ENCODE measurements at regions not wholly inside any gene's neighbourhood (a gene's known extent, or its start where the extent isn't known, plus 50 kb on each side); places are given as distances from the start of the nearest gene placed in this dataset.
"Not testable (repeated sequence)": the region's sequence is repeated elsewhere in the genome, so short reads cannot be mapped to it uniquely, and the experiment has no call there.

GRCh38 chr3:178198329-178198728 lies 337.9 kb upstream of the KCNMB2 start:
- H3K4me3 Mint-ChIP-seq: no peak overlapping the region
- CTCF ChIA-PET: no interaction called here

GRCh38 chr3:178200316-178200715 lies 335.9 kb upstream of the KCNMB2 start:
- Mint-ChIP-seq H3K27ac (no peak overlapping the region), H3K4me1 (ENCODE audit: low read depth) (no peaks in the 10 kb centered on the region), H3K36me3 (ENCODE audit: low read depth) (no peaks in the 10 kb centered on the region), H3K27me3 (ENCODE audit: low read depth) (no peaks in the 10 kb centered on the region), H3K4me3 (no peak overlapping the region), H3K9me3 (ENCODE audit: insufficient read depth) (no peaks in the 10 kb centered on the region)
- POLR2A ChIA-PET: no interaction called here
- ATAC-seq (no peak), DNase-seq (no peak)
- CTCF ChIA-PET: no interaction called here

More at GRCh38 chr3:178198329-178198728, 337.9 kb upstream of the KCNMB2 start:
- no peaks in the 10 kb centered on the region for H3K27me3 Mint-ChIP-seq (ENCODE audit: low read depth)
- peaks cover 3% of the 10 kb centered on the region for H3K4me1 Mint-ChIP-seq (ENCODE audit: low read depth)
- H3K9me3 Mint-ChIP-seq (ENCODE audit: insufficient read depth): no peaks in the 10 kb centered on the region
- H3K27ac Mint-ChIP-seq: no peak overlapping the region
- no peak for DNase-seq
- H3K36me3 Mint-ChIP-seq (ENCODE audit: low read depth): no peaks in the 10 kb centered on the region
- ATAC-seq: no peak
- POLR2A ChIA-PET: no interaction called here

- no peak overlapping the region for H3K27ac Mint-ChIP-seq
- H3K4me1 Mint-ChIP-seq (ENCODE audit: low read depth): no peaks in the 10 kb centered on the region
- no peak for ATAC-seq
- ChIA-PET CTCF (no interaction called here), POLR2A (no interaction called here)
- no peaks in the 10 kb centered on the region for H3K36me3 Mint-ChIP-seq (ENCODE audit: low read depth)
- H3K9me3 Mint-ChIP-seq (ENCODE audit: insufficient read depth): no peaks in the 10 kb centered on the region
- no peak for DNase-seq
- no peaks in the 10 kb centered on the region for H3K27me3 Mint-ChIP-seq (ENCODE audit: low read depth)
- no peak overlapping the region for H3K4me3 Mint-ChIP-seq
Measured at GRCh38 chr3:178201714-178202113, 334.5 kb upstream of the KCNMB2 start.

GRCh38 chr3:178202194-178202593 lies 334.0 kb upstream of the KCNMB2 start:
- ChIA-PET POLR2A (no interaction called here), CTCF (no interaction called here)
- ATAC-seq: no peak
- H3K36me3 Mint-ChIP-seq (ENCODE audit: low read depth): no peaks in the 10 kb centered on the region
- H3K4me3 Mint-ChIP-seq: no peak overlapping the region
- no peaks in the 10 kb centered on the region for H3K4me1 Mint-ChIP-seq (ENCODE audit: low read depth)
- H3K27me3 Mint-ChIP-seq (ENCODE audit: low read depth): no peaks in the 10 kb centered on the region
- no peak overlapping the region for H3K27ac Mint-ChIP-seq
- no peaks in the 10 kb centered on the region for H3K9me3 Mint-ChIP-seq (ENCODE audit: insufficient read depth)
- DNase-seq: no peak

- DNase-seq (no peak), ATAC-seq (no peak)
- POLR2A ChIA-PET: no interaction called here
- Mint-ChIP-seq H3K9me3 (ENCODE audit: insufficient read depth) (no peaks in the 10 kb centered on the region), H3K4me1 (ENCODE audit: low read depth) (no peaks in the 10 kb centered on the region), H3K36me3 (ENCODE audit: low read depth) (no peaks in the 10 kb centered on the region), H3K27me3 (ENCODE audit: low read depth) (no peaks in the 10 kb centered on the region), H3K27ac (no peak overlapping the region), H3K4me3 (no peak overlapping the region)
- CTCF ChIA-PET: interaction anchor here (0.6 kb wide), 1 partner anchor 21 kb away, joined by 3 read pairs; no protein-coding TSS in a partner anchor
Measured at GRCh38 chr3:178203165-178203564, 333.1 kb upstream of the KCNMB2 start.

- Mint-ChIP-seq H3K4me1 (ENCODE audit: low read depth) (no peaks in the 10 kb centered on the region), H3K36me3 (ENCODE audit: low read depth) (no peaks in the 10 kb centered on the region), H3K27ac (no peak overlapping the region), H3K9me3 (ENCODE audit: insufficient read depth) (no peaks in the 10 kb centered on the region), H3K4me3 (no peak overlapping the region), H3K27me3 (ENCODE audit: low read depth) (no peaks in the 10 kb centered on the region)
- CTCF ChIA-PET: interaction anchor here (0.6 kb wide), 1 partner anchor 22 kb away, joined by 3 read pairs; no protein-coding TSS in a partner anchor
- POLR2A ChIA-PET: no interaction called here
- DNase-seq: no peak
- no peak for ATAC-seq
Measured at GRCh38 chr3:178203650-178204049, 332.6 kb upstream of the KCNMB2 start.

- ChIA-PET POLR2A (no interaction called here), CTCF (no interaction called here)
- H3K4me1 Mint-ChIP-seq (ENCODE audit: low read depth): no peaks in the 10 kb centered on the region
- no peak for ATAC-seq
- H3K36me3 Mint-ChIP-seq (ENCODE audit: low read depth): no peaks in the 10 kb centered on the region
- no peak overlapping the region for H3K4me3 Mint-ChIP-seq
- H3K27ac Mint-ChIP-seq: no peak overlapping the region
- H3K9me3 Mint-ChIP-seq (ENCODE audit: insufficient read depth): no peaks in the 10 kb centered on the region
- no peaks in the 10 kb centered on the region for H3K27me3 Mint-ChIP-seq (ENCODE audit: low read depth)
- no peak for DNase-seq
Measured at GRCh38 chr3:178205740-178206139, 330.5 kb upstream of the KCNMB2 start.

- no peaks in the 10 kb centered on the region for H3K9me3 Mint-ChIP-seq (ENCODE audit: insufficient read depth)
- no peak for ATAC-seq
Measured at GRCh38 chr3:178206521-178206920, 329.7 kb upstream of the KCNMB2 start.

GRCh38 chr3:178207161-178207560 lies 329.1 kb upstream of the KCNMB2 start:
- CTCF ChIA-PET; H3K27ac Mint-ChIP-seq; ATAC-seq; H3K4me1 Mint-ChIP-seq (ENCODE audit: low read depth); DNase-seq; H3K36me3 Mint-ChIP-seq (ENCODE audit: low read depth); H3K9me3 Mint-ChIP-seq (ENCODE audit: insufficient read depth); H3K27me3 Mint-ChIP-seq (ENCODE audit: low read depth); H3K4me3 Mint-ChIP-seq; POLR2A ChIA-PET: not testable (repeated sequence)

More at GRCh38 chr3:178206521-178206920, 329.7 kb upstream of the KCNMB2 start:
- no peak overlapping the region for H3K4me3 Mint-ChIP-seq
- POLR2A ChIA-PET: no interaction called here
- H3K4me1 Mint-ChIP-seq (ENCODE audit: low read depth): no peaks in the 10 kb centered on the region
- no peaks in the 10 kb centered on the region for H3K27me3 Mint-ChIP-seq (ENCODE audit: low read depth)
- CTCF ChIA-PET: no interaction called here
- no peak overlapping the region for H3K27ac Mint-ChIP-seq
- H3K36me3 Mint-ChIP-seq (ENCODE audit: low read depth): no peaks in the 10 kb centered on the region
- no peak for DNase-seq

- H3K27me3 Mint-ChIP-seq (ENCODE audit: low read depth); H3K4me3 Mint-ChIP-seq; H3K9me3 Mint-ChIP-seq (ENCODE audit: insufficient read depth); CTCF ChIA-PET; H3K4me1 Mint-ChIP-seq (ENCODE audit: low read depth); H3K27ac Mint-ChIP-seq; POLR2A ChIA-PET; ATAC-seq; DNase-seq; H3K36me3 Mint-ChIP-seq (ENCODE audit: low read depth): not testable (repeated sequence)
Measured at GRCh38 chr3:178207627-178208026, 328.6 kb upstream of the KCNMB2 start.

GRCh38 chr3:178209116-178209515 lies 327.1 kb upstream of the KCNMB2 start:
- H3K27me3 Mint-ChIP-seq (ENCODE audit: low read depth); H3K4me1 Mint-ChIP-seq (ENCODE audit: low read depth); ATAC-seq; H3K36me3 Mint-ChIP-seq (ENCODE audit: low read depth); H3K27ac Mint-ChIP-seq; POLR2A ChIA-PET; DNase-seq; H3K9me3 Mint-ChIP-seq (ENCODE audit: insufficient read depth); H3K4me3 Mint-ChIP-seq; CTCF ChIA-PET: not testable (repeated sequence)

- H3K27ac Mint-ChIP-seq; DNase-seq; POLR2A ChIA-PET; H3K27me3 Mint-ChIP-seq (ENCODE audit: low read depth); H3K9me3 Mint-ChIP-seq (ENCODE audit: insufficient read depth); H3K4me1 Mint-ChIP-seq (ENCODE audit: low read depth); H3K36me3 Mint-ChIP-seq (ENCODE audit: low read depth); H3K4me3 Mint-ChIP-seq; CTCF ChIA-PET; ATAC-seq: not testable (repeated sequence)
Measured at GRCh38 chr3:178209618-178210017, 326.6 kb upstream of the KCNMB2 start.

- H3K4me1 Mint-ChIP-seq (ENCODE audit: low read depth); H3K9me3 Mint-ChIP-seq (ENCODE audit: insufficient read depth); H3K36me3 Mint-ChIP-seq (ENCODE audit: low read depth); H3K27ac Mint-ChIP-seq; POLR2A ChIA-PET; ATAC-seq; DNase-seq; H3K4me3 Mint-ChIP-seq; H3K27me3 Mint-ChIP-seq (ENCODE audit: low read depth); CTCF ChIA-PET: not testable (repeated sequence)
Measured at GRCh38 chr3:178211086-178211485, 325.1 kb upstream of the KCNMB2 start.
